Muscle layer of duodenum (tissue), 2 donors: ENCODE measurements at regions not wholly inside any gene's neighbourhood (a gene's known extent, or its start where the extent isn't known, plus 50 kb on each side); places are given as distances from the start of the nearest gene placed in this dataset.

Experiments
- H3K27ac ChIP-seq: one replicate; pipeline ENCODE4 v1.7.0; 2013; ENCODE audit warnings: mild to moderate bottlenecking, low read length
- H3K27me3 ChIP-seq: one replicate; pipeline ENCODE4 v1.7.0; 2013; ENCODE audit warnings: low read depth, mild to moderate bottlenecking, control low read depth, low read length
- H3K36me3 ChIP-seq, 2 donors: one replicate each; pipeline ENCODE4 v1.7.0; 2013; ENCODE audit warnings: low read length in 2 of 2, control low read depth in 1 of 2, mild to moderate bottlenecking in 1 of 2; ENCODE audit not compliant: insufficient read depth in 2 of 2, control insufficient read depth in 1 of 2
- H3K4me1 ChIP-seq, 2 donors: one replicate each; pipeline ENCODE4 v1.7.0; 2013; ENCODE audit warnings: low read length in 2 of 2, mild to moderate bottlenecking in 2 of 2, control low read depth in 1 of 2, moderate library complexity in 1 of 2; ENCODE audit not compliant: insufficient read depth in 2 of 2, control insufficient read depth in 1 of 2
- H3K4me3 ChIP-seq, 2 donors: one replicate each; pipeline ENCODE4 v1.7.0; 2013; ENCODE audit warnings: low read length in 2 of 2, low read depth in 1 of 2, mild to moderate bottlenecking in 1 of 2
- H3K9me3 ChIP-seq, 2 donors: one replicate each; pipeline ENCODE4 v1.7.0; 2013; ENCODE audit warnings: low read length in 2 of 2, control low read depth in 1 of 2, mild to moderate bottlenecking in 1 of 2; ENCODE audit not compliant: control insufficient read depth in 1 of 2
- donor health status: healthy.

GRCh38 chr2:12063210-12063609, 316.8 kb downstream of the LPIN1 start:
- Histone ChIP-seq H3K36me3 (no peaks in the 10 kb centered on the region), H3K27ac (no peak overlapping the region), H3K27me3 (no peaks in the 10 kb centered on the region), H3K4me1 (no peaks in the 10 kb centered on the region), H3K9me3 (no peaks in the 10 kb centered on the region), H3K4me3 (no peak overlapping the region)

- Histone ChIP-seq H3K27ac (no peak overlapping the region), H3K4me1 (no peaks in the 10 kb centered on the region), H3K4me3 (no peak overlapping the region), H3K36me3 (no peaks in the 10 kb centered on the region), H3K9me3 (no peaks in the 10 kb centered on the region), H3K27me3 (no peaks in the 10 kb centered on the region)
Observed at GRCh38 chr2:12064153-12064552, 317.7 kb downstream of the LPIN1 start.

- H3K4me3 ChIP-seq = no peak overlapping the region
- H3K9me3 ChIP-seq = no peaks in the 10 kb centered on the region
Observed at GRCh38 chr2:12066116-12066515, 319.7 kb downstream of the LPIN1 start.

GRCh38 chr2:12066986-12067385, 320.6 kb downstream of the LPIN1 start:
- Histone ChIP-seq H3K36me3 (no peaks in the 10 kb centered on the region), H3K9me3 (no peaks in the 10 kb centered on the region), H3K27me3 (no peaks in the 10 kb centered on the region), H3K27ac (no peak overlapping the region), H3K4me3 (no peak overlapping the region), H3K4me1 (no peaks in the 10 kb centered on the region)

More at GRCh38 chr2:12066116-12066515, 319.7 kb downstream of the LPIN1 start:
- Histone ChIP-seq H3K27me3 (no peaks in the 10 kb centered on the region), H3K4me1 (no peaks in the 10 kb centered on the region), H3K36me3 (no peaks in the 10 kb centered on the region), H3K27ac (no peak overlapping the region)

GRCh38 chr2:12068796-12069538, 322.5 kb downstream of the LPIN1 start:
- Histone ChIP-seq H3K27ac (no peak overlapping the region), H3K9me3 (no peaks in the 10 kb centered on the region), H3K27me3 (no peaks in the 10 kb centered on the region), H3K36me3 (no peaks in the 10 kb centered on the region), H3K4me1 (no peaks in the 10 kb centered on the region), H3K4me3 (no peak overlapping the region)

GRCh38 chr2:12070153-12070552, 323.7 kb downstream of the LPIN1 start:
- H3K4me1 ChIP-seq = no peaks in the 10 kb centered on the region
- no peak overlapping the region for H3K27ac ChIP-seq
- H3K36me3 ChIP-seq = no peaks in the 10 kb centered on the region
- no peaks in the 10 kb centered on the region for H3K9me3 ChIP-seq
- H3K27me3 ChIP-seq = no peaks in the 10 kb centered on the region
- no peak overlapping the region for H3K4me3 ChIP-seq

GRCh38 chr2:12070581-12070980, 324.1 kb downstream of the LPIN1 start:
- H3K4me1 ChIP-seq = no peaks in the 10 kb centered on the region
- no peak overlapping the region for H3K27ac ChIP-seq
- no peak overlapping the region for H3K4me3 ChIP-seq
- no peaks in the 10 kb centered on the region for H3K27me3 ChIP-seq
- H3K9me3 ChIP-seq = no peaks in the 10 kb centered on the region
- no peaks in the 10 kb centered on the region for H3K36me3 ChIP-seq

- Histone ChIP-seq H3K4me3 (no peak overlapping the region), H3K27me3 (no peaks in the 10 kb centered on the region), H3K36me3 (no peaks in the 10 kb centered on the region), H3K9me3 (no peaks in the 10 kb centered on the region), H3K4me1 (no peaks in the 10 kb centered on the region), H3K27ac (no peak overlapping the region)
Observed at GRCh38 chr2:12071318-12071717, 324.9 kb downstream of the LPIN1 start.

GRCh38 chr2:12073217-12073852, 326.9 kb downstream of the LPIN1 start:
- no peaks in the 10 kb centered on the region for H3K4me1 ChIP-seq
- no peak overlapping the region for H3K27ac ChIP-seq
- H3K27me3 ChIP-seq = no peaks in the 10 kb centered on the region
- no peak overlapping the region for H3K4me3 ChIP-seq
- H3K36me3 ChIP-seq = no peaks in the 10 kb centered on the region
- H3K9me3 ChIP-seq = no peaks in the 10 kb centered on the region

- Histone ChIP-seq H3K27me3 (no peaks in the 10 kb centered on the region), H3K4me3 (no peak overlapping the region), H3K4me1 (no peaks in the 10 kb centered on the region), H3K9me3 (no peaks in the 10 kb centered on the region), H3K36me3 (no peaks in the 10 kb centered on the region), H3K27ac (no peak overlapping the region)
Observed at GRCh38 chr2:12074126-12074844, 327.9 kb downstream of the LPIN1 start.

GRCh38 chr2:12074845-12075217, 328.4 kb downstream of the LPIN1 start:
- Histone ChIP-seq H3K4me1 (no peaks in the 10 kb centered on the region), H3K27me3 (no peaks in the 10 kb centered on the region), H3K27ac (no peak overlapping the region), H3K9me3 (no peaks in the 10 kb centered on the region), H3K36me3 (no peaks in the 10 kb centered on the region), H3K4me3 (no peak overlapping the region)
